GM20431 (cell line): ENCODE measurements at regions not wholly inside any gene's neighbourhood (a gene's known extent, or its start where the extent isn't known, plus 50 kb on each side); places are given as distances from the start of the nearest gene placed in this dataset.

Experiments used
- in situ Hi-C: fragments of 300-500 bp; cut with MseI, MboI; formaldehyde crosslinking; loops from one replicate; pipeline ENCODE4 v1.15.0; 2020; ENCODE audit warnings: low sequenced_read_pairs; ENCODE audit not compliant: unreplicated experiment

DNA sequence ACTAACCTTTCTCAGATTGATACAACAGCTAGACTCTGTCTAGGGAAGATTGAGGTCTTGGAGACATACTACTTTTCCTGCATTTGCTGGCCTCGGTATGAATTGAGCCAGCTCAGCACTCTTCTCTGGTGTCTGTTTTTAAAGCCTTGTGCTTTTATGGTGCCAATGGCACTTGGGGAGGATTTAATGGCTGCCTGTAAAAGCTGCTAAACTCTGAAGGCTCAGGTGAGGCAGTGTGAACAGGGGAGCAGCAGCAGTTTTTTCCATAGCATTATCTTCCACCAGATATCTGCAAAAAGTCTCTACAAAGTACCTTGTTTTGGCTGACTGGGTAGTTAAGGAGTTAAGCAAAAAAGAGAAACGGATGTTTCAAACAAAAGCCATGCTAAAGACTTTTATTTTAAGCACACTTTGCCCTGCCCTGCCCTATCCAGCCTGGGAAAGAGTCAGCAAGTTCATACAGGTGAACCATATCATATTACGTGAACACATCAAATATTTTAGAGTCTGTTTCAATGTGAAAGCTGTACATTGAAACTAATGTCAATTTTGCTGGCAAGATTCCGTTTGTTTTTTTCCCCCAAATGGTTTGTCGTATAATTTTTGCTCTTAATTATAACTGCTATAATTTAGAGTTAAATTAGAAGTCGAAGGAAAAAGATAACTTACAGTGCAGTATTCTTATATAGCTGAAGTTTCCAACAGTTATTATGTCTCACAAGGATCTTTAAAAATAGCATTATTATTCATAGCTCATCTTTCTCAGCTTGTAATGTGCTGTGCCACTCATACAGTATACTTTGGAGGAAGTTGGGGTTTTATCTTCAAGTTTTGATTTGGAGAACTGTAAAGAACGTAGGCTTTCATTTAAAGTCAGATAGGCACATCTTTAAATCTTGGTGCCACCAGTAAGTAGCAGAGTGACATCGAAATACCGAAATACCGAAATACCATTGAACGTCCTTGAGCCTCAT, 424.1 kb upstream of the CD180 start:
- in situ Hi-C loops = no loop called here

DNA sequence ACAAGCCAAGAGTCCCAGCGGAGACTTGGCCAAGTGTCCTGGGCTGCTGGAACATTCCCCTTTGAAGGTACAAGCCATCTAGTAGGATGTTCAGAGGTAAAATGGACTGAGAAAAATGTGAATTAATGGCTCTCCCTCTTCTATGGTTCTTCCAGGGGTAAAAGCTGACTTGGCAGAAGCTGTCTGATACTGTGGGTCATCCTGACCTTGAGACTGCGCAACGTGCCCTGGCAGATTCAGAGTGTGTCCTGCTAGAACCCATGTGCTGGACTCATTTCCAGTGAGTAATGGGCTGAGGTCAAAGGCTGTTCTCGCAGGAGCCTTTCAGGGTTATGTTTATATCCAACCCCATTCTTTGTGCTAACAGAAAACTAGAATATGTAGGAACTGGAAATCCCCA, 423.0 kb upstream of the CD180 start:
- in situ Hi-C loops = no loop called here

DNA sequence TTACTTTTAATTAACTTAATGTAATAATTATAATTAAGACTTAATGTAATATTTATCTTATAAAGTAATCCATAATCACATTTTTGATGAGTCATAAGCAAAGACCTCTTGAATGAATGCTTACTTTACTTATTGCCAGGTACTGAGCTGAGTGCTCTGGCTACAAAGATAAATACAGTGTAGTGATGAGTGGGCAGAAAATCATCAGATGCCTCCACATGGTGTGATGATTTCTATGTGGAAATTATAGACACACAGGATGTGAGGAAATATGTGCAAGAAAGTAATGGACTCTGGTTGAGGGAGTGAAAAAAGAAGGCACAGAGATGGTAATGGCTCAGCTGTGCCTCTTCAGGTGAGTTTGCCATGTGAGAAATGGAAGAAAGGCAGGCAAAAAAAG, 422.6 kb upstream of the CD180 start:
- in situ Hi-C loops = no loop called here

DNA sequence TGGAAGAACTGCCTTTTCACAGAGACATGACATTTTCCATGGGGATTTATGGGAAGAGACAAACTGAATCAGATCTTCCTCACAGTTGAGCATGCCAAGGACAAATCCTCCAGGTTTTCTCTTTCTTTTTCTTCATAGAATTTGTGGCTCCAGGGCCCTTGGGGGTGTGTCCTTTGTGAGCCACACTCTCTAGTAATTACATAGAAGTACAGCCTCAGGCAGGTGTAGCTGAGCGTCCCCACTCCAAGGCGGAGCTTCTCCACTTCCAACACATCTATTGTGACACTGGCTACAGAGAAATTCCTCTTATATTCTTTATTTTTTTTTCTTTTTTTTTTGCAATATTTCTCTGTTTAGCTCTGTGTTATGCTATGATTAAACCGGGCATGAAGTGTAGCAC, 420.5 kb upstream of the CD180 start:
- in situ Hi-C loops = no loop called here

DNA sequence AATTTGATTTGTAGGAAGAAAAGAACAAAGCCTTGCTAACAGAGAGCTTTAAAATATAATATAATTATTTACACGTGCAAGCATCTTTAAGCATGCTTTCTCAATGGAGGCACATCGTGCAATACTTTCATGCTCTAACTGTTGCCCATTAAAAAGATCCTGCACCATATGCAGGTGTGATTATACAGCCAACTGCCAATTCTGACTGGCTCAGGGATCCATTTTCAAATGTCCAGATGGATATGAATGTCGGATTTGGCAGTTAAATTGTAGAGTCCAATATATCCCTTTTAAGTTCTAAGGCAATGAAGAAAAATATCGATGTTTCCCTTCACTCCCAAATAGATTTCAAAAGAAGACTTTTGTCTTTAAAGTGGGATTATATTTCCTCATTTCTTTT, 416.4 kb upstream of the CD180 start:
- in situ Hi-C loops = no loop called here

DNA sequence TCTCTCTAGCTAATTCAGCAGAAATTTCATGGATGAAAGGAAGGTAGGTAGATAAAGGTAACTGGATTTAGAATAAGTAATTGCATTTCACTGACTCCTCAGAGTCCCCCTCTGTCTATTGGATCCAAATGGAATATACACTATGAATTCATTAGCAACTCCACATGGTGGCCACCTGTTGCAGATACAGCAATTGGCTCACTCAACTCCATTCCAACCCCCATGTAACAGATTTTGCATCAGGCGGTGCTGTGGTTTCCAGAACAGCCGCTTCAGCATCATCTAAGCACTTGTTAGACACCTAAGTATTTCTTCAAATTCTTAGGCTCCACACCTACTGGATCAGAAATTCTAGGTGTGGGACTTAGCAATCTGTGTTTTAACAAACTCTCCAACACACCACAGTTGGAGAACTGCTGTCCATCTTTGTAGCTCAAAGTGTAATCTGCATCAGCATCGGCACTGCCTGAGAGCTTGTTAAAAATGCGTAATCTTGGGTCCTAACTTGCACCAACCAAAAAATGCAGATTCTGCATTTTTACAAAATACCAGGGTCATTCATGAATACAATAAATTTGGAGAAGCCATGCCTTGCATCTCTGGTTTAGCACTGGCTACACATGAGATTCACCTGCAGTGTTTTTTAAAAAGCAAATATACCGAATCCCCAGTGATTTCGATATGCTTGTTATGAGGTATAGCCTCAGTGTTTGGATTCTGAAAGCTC, 413.8 kb upstream of the CD180 start:
- in situ Hi-C loops = no loop called here

DNA sequence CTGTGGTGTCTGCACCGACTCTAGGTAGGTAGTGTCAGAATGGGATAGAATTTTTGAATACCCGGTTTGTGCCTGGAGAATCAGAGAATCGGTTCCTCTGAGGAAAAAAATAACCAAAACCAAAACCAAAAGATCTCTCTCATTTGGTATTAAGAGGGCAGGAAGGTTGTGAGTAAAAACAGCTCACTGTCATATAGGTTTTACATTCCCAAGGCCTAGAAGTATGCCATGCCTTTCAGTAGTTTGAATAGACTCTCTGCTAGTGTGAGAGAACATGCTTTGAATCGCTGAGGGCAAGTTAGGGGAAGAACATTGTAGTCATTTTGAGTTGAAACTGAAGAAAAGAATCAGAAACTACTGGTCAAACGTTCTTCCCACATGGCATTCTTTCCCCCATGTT, 411.4 kb upstream of the CD180 start:
- in situ Hi-C loops = no loop called here

DNA sequence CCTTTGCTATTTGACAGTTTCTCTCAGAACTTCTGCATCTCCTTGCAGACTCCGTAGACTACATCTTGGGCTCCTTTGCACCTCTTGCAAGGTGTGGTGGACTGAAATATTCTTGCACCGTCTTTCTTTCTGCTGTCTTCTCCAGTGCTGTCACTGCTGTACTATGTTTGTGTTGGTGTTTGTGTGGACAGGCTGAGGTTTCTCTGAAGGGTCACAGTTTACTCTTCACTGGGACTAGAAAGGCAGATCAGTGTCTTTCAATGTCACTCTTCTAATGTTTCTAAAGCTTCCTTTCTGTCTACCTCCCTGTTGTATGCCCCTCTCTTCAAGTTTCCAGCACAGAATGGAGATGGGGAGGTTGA, 410.0 kb upstream of the CD180 start:
- in situ Hi-C loops = no loop called here

DNA sequence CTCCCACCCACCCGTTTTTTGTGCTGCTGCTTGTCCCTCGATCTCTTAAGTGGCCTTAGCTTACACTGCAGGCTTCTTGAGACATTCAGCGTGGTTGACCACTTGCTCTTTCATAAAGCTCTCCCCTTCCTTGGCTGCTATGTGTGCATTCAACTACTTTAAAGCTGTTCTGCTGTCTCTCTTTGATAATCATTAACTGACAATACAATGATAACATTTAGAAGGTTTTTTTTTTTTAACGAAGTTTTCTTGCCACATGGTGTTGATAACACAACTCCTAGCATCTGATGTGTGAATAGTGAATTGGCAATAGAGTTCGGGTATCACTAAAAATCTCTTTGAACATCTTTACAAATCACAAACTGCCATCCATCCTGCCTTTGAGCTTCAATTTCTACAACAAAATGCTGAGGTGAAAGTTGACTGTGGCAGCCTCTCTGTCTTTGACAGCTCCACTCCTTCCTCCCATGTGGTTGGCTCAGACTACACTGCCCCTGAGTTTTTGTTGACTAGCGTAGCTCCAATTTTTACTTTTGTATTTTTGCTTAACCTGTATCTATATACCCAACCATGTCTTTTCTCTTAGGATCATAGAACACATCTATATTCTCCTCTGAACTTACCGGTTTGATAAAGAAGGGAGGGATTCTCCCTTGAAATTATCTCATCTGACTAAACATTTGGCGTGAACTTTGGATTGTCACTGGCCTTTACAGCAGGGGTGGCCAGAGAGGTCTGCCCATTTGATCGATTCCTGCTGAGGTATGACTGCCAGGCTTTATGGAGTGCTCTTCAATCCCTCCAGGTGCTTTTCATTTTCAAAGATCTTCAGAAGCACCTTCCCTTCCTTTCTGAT, 409.4 kb upstream of the CD180 start:
- in situ Hi-C loops = no loop called here

DNA sequence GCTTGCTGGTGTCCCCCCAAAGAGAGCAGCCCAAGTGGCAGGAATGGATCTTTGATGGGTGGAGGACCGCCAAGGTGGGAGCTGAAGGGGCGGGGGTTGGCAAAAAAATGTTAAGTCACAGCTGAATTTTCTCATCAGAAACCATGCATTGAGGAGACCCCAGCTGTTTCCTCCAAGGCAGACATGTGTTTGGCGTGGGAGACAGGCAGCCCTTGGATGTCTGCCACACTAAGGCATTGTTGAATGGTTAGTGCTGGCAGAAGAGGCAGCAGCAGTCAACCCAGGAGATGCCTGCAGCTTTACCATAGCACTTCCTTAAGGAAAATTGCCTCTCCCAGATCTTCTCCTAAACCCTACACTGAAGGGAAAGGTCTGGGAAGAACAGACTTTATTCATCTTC, 394.9 kb upstream of the CD180 start:
- in situ Hi-C loops = no loop called here

DNA sequence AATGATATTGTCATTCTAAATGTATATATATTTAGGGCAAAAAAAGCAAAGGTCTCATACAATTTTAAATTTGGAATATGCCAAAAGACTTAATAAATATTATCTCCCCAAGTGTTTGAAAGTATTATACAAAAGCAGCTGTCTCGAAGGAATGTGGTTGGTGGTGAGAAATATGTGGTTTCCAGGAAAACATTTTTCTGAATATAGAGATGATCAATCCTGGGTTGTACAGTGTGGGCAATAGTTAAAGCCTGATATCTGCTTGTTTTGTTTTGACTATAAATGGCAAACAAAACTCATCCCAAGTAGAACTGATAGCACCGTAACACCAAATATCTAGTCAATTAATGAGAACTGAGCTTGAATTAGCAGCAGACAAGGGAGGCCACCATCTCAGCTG, 391.8 kb upstream of the CD180 start:
- in situ Hi-C loops = no loop called here

DNA sequence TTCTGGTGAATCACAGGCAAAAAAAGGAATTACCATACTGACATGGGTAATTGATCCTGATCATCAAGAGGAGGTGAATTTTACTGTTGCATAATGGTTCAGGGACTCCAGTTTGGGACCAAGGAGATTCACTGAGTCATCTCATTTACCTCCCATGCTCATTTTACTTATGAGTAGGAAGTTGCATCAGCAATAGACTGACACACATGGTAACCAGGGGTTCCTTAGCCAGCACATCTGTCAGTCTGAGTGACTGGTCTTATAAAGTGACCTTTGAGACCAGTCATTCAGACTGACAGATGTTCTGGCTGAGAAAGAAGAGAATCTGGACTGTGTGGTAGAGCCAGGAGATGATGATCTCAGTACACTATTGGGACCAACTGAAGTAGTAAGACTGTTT, 384.6 kb upstream of the CD180 start:
- in situ Hi-C loops = no loop called here

DNA sequence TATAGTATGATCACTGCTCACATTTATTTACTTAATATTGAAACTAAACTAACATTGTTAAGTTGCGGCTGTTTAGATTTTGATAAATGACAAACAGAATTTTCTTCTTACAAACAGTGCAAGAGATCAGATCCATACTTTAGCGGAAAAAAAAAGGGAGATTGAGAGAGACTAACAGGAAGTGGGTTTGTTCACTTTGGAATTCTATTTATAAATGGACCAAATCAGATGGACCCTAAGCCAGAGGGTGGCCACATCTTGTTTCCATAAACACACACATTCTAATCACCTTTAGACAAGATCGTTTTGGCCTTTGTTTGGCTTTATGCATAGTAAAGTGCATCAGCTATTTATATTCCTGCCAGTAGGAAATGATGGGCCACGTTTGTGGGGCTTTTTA, 381.4 kb upstream of the CD180 start:
- in situ Hi-C loops = no loop called here

DNA sequence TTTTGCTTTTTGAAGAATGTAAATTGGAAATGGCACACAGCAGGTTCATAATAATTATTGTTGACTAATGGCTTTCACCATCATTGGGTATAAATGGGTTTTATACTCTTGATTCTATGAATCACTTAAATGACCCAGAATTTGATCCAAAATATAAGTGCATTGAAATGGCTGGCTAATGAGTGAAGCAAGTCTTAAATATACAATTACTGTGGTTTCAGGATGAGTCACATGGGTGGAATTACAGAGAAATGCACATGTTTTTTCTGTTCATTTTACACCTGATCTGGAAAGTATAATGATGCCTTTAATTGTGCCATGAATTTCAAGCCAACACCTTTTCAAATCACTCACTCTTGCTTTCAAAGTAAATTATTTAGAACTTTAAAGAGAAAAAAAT, 380.8 kb upstream of the CD180 start:
- in situ Hi-C loops = no loop called here

DNA sequence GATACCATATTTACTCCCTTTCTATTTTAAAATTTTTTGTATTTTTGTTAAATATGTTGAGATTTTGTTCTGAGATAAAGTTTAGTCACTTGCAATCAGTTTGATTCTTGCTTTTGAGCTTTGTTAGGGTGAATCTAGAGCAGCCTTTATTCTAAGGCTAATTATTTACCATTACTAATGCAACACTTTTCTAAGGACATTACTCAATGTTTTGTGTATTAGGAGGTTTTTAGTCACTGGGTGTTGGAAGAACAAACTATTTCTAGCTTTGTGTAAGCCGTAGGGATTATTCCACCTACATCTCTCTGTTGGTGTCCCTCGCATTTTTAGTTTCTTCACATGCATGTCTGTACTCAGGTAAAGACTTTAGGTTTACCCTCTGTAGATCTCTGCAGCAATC, 379.5 kb upstream of the CD180 start:
- in situ Hi-C loops = no loop called here

DNA sequence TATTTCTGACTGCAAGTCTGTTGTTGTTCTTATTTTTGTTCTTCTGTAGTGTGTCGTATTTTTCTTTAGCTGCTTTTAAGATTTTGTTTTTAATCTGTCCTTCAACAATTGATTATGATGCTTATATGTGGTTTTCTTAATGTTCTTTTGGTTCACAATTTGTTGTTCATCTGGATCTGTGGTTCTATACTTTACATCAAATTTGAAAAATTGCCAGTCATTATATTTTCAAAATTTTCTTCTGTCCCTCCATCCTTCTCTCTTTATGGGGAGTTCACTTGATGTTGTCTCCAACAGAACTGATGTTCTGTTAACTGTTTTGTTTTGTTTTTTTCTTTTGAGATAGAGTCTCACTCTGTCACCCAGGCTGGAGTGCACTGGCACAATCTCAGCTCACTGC, 378.5 kb upstream of the CD180 start:
- in situ Hi-C loops = no loop called here

DNA sequence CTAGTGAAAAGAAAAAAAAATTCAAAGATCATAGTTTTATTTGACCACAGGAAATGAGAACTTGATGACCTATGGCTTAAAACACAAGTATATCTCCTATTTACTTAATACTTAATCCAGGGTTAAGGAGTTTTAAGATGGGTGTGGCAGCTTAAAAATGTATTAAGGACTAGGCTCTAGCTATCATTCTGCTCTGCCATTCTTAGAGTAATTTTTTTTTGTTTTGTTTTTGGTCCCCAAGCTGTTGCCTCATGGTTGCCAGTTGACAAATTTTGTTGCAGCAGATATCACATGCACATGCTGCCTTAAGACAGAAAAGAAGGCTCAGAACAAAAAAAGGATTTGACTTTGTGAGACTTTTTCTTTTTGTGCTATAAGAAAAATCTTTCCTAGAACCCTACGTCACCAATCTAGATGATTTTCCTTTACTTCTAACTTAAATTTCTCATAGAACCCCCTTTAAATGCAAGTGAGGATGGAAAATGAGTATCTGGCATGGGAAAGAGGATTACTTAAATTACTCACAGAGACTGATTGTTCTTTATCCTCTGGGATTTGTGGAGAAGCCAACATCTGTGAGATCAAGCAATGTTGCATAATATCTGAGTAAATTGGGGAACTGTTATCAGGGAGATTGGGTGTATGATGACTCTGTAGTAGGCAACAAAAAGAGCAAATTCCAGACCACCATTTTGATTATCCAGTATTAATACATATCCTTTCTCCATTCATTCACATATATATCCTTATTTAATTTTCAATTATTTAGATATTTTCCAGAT, 364.7 kb upstream of the CD180 start:
- in situ Hi-C loops = no loop called here

DNA sequence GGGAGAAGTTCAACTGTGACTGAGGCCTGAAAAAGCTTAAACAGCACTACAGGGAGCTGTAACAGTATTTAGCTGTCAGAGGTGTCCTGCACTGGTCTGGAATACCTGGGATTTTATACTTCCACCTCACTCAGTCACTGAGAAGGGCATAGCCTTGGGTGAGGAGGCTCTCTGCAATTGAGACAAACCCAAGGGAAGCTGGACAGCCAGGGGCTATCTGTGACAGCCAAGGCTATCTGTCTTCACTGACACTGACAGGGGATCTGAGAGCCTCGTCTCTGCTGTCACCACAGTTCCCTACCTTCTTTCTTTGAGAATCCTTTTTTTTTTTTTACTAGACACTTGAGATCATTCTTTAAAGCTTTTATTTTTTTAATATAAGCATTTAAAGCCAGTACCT, 356.2 kb upstream of the CD180 start:
- in situ Hi-C loops = no loop called here

DNA sequence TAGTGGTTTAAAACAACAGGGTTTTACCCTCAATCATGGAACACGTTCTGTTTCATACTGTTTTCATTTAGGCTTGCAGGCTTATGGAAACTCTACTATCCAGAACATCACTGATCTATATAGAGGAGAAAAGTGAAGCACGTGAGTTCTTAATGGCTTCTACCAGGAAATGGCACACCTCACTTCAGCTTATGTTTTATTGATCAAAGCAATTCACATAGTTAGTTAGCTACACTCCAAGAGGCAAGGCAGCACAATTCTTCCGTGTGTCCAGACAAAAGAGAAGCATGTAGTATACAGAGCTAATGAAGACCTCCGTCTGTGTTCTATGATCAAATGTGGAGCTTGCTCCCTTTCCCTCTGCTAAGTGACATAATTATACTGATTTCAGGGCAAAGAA, 353.3 kb upstream of the CD180 start:
- in situ Hi-C loops = no loop called here

DNA sequence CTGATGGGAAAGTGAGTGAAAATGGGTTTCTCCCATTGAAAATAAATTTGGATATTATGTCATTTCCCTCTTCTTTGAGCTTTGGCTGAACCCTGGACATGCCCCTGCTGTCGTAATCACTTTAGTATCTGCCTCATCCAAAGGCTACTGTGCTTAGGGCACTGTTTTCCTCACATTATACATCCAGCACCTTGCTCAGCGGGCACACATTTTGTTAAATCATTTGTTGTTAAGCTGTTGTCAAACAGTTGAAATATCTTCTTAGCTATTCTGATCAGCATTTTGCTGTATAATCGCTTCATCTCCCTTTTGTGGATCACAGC, 352.7 kb upstream of the CD180 start:
- in situ Hi-C loops = no loop called here
